AG04449 (cell line): ENCODE measurements at regions not wholly inside any gene's neighbourhood (a gene's known extent, or its start where the extent isn't known, plus 50 kb on each side); places are given as distances from the start of the nearest gene placed in this dataset.

Experiments
- CTCF ChIA-PET: fragments of 350-600 bp; formaldehyde crosslinking; extraction: SDS; loops from one replicate; lab custom pipeline; 2021; ENCODE audit warnings: antibody characterized with exemption; lab: Yijun Ruan, JAX
- POLR2A ChIA-PET: fragments of 400-600, 350-600 bp; formaldehyde crosslinking; extraction: SDS; loops from one replicate; lab custom pipeline; 2020; ENCODE audit warnings: antibody characterized with exemption, inconsistent platforms; lab: Yijun Ruan, JAX
- DNase-seq: peaks from one replicate; pipeline ENCODE4 v3.0.0-alpha.2; 2010; ENCODE audit warnings: low read depth, low spot score
- H3K4me3 ChIP-seq: 2 replicates; pipeline ENCODE4 v1.5.1; 2011; ENCODE audit warnings: low read depth, mild to moderate bottlenecking, control low read depth, low read length
- CTCF ChIP-seq: IDR thresholded peaks from one replicate; pipeline ENCODE4 v1.5.1; 2011; ENCODE audit warnings: mild to moderate bottlenecking, moderate library complexity, low read length, control low read depth, inconsistent platforms; ENCODE audit not compliant: insufficient read depth; ENCODE audit errors: missing control alignments

DNA sequence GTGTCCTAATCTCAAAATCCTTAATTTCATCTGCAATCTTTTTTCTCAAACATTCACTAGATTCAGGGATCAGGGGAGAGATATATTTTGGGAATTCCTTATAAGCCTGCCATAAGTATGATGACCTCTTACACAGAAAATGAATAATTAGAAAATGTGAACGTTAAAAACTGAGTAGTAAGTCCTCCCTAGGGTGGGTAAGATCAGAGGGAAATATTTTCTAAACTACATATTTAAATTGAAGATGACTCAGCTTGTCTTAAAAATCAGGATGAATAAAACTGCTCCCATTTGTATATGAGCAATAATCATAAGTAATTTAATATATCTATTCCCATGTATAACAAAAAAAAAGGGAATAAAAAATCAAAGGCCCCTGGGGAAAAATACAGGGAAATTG lies 935.5 kb downstream of the TMTC2 start:
- CTCF ChIA-PET = interaction anchor here (0.7 kb wide), 1 partner anchor 1560 kb away, joined by 4 read pairs; no protein-coding TSS in a partner anchor
- no peak for DNase-seq
- H3K4me3 ChIP-seq = no peak overlapping the region
- POLR2A ChIA-PET = no interaction called here
- TF ChIP-seq CTCF = no peak

DNA sequence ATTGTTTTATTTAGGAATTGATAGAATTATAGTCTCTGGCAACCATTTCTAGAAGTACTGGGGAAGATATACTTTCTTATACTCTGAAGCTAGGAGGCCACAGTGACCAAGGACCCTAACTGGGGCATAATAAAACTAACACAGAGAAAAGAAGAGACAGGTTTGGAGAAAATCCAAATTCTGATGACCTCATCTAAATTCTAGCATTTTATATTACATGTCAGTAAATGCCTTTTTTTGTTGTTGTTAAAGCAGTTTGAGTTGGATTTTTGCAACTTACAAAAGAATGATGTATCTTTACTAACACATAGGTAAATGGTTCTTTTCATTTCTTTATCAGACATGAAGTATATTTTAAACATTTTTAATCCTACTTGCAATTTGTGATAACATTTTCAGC lies 933.3 kb downstream of the TMTC2 start:
- ChIA-PET CTCF (no interaction called here), POLR2A (no interaction called here)
- no peak overlapping the region for H3K4me3 ChIP-seq
- no peak for DNase-seq
- TF ChIP-seq CTCF = no peak

GRCh38 chr12:83615152-83615551 lies 928.4 kb downstream of the TMTC2 start:
- ChIA-PET CTCF (no interaction called here), POLR2A (no interaction called here)
- no peak overlapping the region for H3K4me3 ChIP-seq
- TF ChIP-seq CTCF = no peak
- DNase-seq = no peak

- no peak overlapping the region for H3K4me3 ChIP-seq
- CTCF ChIA-PET = no interaction called here
- no peak for TF ChIP-seq CTCF
- no peak for DNase-seq
- POLR2A ChIA-PET = no interaction called here
These were observed 926.9 kb downstream of the TMTC2 start for GRCh38 chr12:83613586-83614110.

- TF ChIP-seq CTCF = no peak
- no peak for DNase-seq
- ChIA-PET CTCF (no interaction called here), POLR2A (no interaction called here)
- no peak overlapping the region for H3K4me3 ChIP-seq
These were observed 916.4 kb downstream of the TMTC2 start for GRCh38 chr12:83603106-83603505.

DNA sequence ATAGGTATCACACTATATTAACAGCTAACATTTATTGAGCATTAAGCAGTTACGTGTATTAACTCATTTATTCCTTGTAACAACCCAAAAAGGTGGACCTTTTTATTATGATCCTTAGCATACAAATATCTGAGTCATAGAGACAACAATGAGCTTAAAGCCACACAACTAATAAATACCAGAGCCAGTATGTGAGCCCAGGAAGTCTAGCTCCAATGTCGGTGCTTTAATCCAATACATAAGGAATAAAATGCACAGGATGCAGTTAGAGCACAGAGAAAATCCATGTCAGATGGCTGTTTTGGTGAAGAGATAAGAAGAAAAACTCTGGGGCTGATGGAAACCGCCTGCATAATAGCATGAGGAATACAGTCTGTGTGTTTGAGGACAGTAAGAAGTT lies 888.6 kb downstream of the TMTC2 start:
- no peak overlapping the region for H3K4me3 ChIP-seq
- no peak for TF ChIP-seq CTCF
- CTCF ChIA-PET = no interaction called here
- DNase-seq = no peak
- POLR2A ChIA-PET = no interaction called here
